ENCODE measurements at regions not wholly inside any gene's neighbourhood (a gene's known extent, or its start where the extent isn't known, plus 50 kb on each side); places are given as distances from the start of the nearest gene placed in this dataset.
A peak's percentile ranks its signal among the peaks of the same experiment; 100 is the strongest.

DNA sequence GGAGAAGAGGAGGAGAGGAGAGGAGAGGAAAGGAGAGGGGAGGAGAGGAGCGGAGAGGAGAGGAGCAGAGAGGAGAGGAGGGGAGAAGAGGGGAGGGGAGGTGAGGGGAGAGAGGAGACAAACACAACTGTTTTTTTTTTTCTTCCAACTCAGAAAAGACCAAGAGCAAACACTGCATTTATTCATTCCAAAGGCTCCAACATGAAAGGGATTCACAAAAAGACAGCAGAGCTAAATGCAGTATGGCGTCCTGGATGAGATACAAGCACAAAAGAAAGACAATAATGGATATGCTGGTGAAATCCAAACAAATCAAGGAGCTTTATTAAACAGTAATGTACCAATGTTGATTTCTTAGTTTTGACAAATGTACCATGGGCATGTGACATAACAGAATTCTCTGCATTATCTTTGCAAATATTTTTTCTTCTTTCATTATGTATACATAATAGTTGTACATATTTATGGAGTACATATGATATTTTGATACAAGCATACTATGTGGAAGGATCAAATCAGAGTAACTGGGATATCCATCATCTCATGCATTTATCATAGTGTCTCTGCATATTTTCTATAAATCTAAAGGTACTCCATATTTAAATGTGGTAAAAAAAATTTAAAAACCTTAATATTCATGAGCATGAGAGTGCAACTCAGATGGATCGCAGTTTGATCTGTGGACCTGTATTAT lies 204.6 kb downstream of the CBLN4 start:
- H3K27ac Mint-ChIP-seq: peak overlapping the region in 1 of 3 experiments; percentile 44
- peaks cover 3% of the 10 kb centered on the region for H3K27me3 Mint-ChIP-seq (ENCODE audit: low read depth)
- TF ChIP-seq, protein P1, sequence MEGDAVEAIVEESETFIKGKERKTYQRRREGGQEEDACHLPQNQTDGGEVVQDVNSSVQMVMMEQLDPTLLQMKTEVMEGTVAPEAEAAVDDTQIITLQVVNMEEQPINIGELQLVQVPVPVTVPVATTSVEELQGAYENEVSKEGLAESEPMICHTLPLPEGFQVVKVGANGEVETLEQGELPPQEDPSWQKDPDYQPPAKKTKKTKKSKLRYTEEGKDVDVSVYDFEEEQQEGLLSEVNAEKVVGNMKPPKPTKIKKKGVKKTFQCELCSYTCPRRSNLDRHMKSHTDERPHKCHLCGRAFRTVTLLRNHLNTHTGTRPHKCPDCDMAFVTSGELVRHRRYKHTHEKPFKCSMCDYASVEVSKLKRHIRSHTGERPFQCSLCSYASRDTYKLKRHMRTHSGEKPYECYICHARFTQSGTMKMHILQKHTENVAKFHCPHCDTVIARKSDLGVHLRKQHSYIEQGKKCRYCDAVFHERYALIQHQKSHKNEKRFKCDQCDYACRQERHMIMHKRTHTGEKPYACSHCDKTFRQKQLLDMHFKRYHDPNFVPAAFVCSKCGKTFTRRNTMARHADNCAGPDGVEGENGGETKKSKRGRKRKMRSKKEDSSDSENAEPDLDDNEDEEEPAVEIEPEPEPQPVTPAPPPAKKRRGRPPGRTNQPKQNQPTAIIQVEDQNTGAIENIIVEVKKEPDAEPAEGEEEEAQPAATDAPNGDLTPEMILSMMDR (IDR thresholded peaks at IDR 0.05; ENCODE audit: unreplicated experiment in 3 of 3): no peak
- peaks cover 7% of the 10 kb centered on the region for H3K4me1 Mint-ChIP-seq
- no peaks in the 10 kb centered on the region for H3K36me3 Mint-ChIP-seq (ENCODE audit: low read depth)
- H3K9me3 Mint-ChIP-seq: peaks cover 6% of the 10 kb centered on the region
- no peak overlapping the region for H3K4me3 Mint-ChIP-seq

DNA sequence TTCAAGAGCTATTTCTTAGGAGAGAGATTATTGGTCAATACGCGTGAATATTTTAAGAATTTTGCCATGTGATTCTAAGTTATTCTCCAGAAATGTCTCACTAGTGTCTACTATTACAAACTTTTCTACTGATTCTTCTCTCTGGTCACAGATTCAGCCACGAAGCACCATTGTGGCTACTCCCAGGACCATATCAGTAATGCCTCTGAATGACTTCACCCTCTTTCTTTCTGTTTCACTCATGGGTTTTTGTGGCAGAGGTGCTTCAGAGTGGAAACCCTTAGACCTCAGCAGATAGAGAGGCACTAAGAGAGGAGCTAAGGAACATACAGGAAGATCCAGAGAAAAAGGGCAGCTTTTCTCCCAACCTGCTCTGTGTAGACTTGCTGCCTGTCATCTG lies 211.3 kb downstream of the CBLN4 start:
- TF ChIP-seq, protein P1 (IDR thresholded peaks at IDR 0.05; ENCODE audit: unreplicated experiment in 3 of 3): no peak
- Mint-ChIP-seq H3K9me3 (peaks cover 10% of the 10 kb centered on the region), H3K36me3 (ENCODE audit: low read depth) (no peaks in the 10 kb centered on the region), H3K27ac (no peak overlapping the region), H3K4me3 (no peak overlapping the region), H3K27me3 (ENCODE audit: low read depth) (peaks cover 3% of the 10 kb centered on the region), H3K4me1 (no peaks in the 10 kb centered on the region)

DNA sequence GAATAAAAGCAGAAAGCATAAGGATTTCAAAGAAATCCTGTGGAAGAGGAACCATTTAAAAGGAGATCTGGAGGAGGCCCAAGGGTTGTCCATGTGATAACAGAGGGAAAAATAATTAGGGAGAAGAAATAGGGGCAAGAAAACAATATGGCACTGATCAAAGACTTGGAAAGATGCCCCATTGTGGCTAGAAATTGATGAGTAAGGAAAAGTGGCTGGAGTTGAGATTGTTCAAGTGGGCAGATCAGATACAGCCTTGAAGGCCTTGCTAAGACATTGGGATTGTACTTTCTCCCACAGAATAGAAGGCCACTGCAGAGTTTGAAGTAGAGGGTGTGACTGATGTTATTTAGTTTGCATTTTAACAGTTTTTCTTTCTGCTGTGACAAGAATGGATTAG lies 213.3 kb downstream of the CBLN4 start:
- H3K27me3 Mint-ChIP-seq (ENCODE audit: low read depth): no peaks in the 10 kb centered on the region
- TF ChIP-seq, protein P1 (IDR thresholded peaks at IDR 0.05; ENCODE audit: unreplicated experiment in 3 of 3): no peak
- H3K4me1 Mint-ChIP-seq: no peaks in the 10 kb centered on the region
- peaks cover 10% of the 10 kb centered on the region for H3K9me3 Mint-ChIP-seq
- no peaks in the 10 kb centered on the region for H3K36me3 Mint-ChIP-seq (ENCODE audit: low read depth)
- no peak overlapping the region for H3K27ac Mint-ChIP-seq
- H3K4me3 Mint-ChIP-seq: no peak overlapping the region

DNA sequence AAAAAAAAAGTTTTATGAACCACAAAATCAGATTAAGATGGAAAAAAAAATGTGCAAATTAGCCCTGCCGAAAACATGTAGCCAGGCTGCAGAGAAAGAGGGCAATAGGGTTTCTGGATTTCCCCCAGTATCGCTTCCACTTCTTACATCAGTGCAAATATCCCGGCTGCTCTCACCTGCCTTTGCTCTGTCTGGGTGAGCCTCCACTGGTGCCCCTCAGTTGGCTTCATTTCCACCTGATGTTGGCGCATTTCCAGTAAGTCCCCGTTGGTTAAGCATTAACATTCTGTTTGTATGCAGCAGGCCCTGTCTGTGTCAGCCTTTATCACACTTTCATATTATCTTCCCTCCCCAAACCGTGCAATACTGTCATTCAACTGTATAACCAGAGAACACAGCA lies 215.1 kb downstream of the CBLN4 start:
- TF ChIP-seq, protein P1 (IDR thresholded peaks at IDR 0.05; ENCODE audit: unreplicated experiment in 3 of 3): no peak
- Mint-ChIP-seq H3K9me3 (peaks cover 15% of the 10 kb centered on the region), H3K4me3 (no peak overlapping the region), H3K27ac (no peak overlapping the region), H3K36me3 (ENCODE audit: low read depth) (no peaks in the 10 kb centered on the region), H3K4me1 (no peaks in the 10 kb centered on the region), H3K27me3 (ENCODE audit: low read depth) (no peaks in the 10 kb centered on the region)

DNA sequence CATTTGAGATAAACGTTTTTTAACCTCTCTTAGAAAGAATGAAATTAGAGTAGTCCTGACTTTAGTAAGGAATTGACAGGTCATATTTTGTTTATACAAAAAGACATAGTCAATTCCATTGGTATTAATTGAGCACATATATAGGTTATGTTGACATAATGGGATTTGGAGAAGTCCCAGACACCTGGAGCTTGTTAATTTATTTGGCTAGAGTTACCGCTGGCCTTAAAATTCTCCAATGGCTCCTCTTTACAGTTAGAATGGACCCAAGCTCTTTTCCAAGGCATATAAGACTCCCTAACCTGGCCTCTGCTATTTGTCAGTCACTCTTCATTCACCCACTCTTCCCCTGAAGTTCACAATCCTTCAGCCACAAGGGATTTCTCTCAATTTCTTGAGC lies 221.3 kb downstream of the CBLN4 start:
- TF ChIP-seq, protein P1 (IDR thresholded peaks at IDR 0.05; ENCODE audit: unreplicated experiment in 3 of 3): no peak
- peaks cover 8% of the 10 kb centered on the region for H3K9me3 Mint-ChIP-seq
- H3K4me3 Mint-ChIP-seq: no peak overlapping the region
- peaks cover 5% of the 10 kb centered on the region for H3K4me1 Mint-ChIP-seq
- H3K36me3 Mint-ChIP-seq (ENCODE audit: low read depth): no peaks in the 10 kb centered on the region
- H3K27ac Mint-ChIP-seq: no peak overlapping the region
- peaks cover 11% of the 10 kb centered on the region for H3K27me3 Mint-ChIP-seq (ENCODE audit: low read depth)

DNA sequence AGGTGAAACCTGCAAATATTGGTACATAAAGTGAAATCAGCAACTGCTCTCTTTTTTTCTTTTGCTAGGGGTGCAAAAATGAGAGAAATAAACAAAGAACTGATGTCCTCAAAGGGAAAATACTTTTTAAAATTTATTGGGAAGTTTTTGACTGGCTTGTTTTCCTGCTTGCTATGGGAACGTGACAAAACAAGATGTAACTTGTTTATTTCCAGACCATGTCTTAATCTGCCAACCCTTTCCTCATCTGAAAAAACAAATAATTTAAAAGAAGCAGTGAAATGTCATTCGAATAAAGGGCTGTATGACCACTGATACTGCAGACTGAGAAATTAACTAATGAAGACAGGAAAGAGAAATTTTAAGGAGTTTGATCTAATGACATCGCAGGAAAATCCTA lies 221.9 kb downstream of the CBLN4 start:
- Mint-ChIP-seq H3K4me1 (peaks cover 5% of the 10 kb centered on the region), H3K9me3 (peaks cover 8% of the 10 kb centered on the region), H3K36me3 (ENCODE audit: low read depth) (no peaks in the 10 kb centered on the region), H3K27me3 (ENCODE audit: low read depth) (peaks cover 11% of the 10 kb centered on the region), H3K4me3 (no peak overlapping the region), H3K27ac (no peak overlapping the region)
- TF ChIP-seq, protein P1 (IDR thresholded peaks at IDR 0.05; ENCODE audit: unreplicated experiment in 3 of 3): no peak
